ENCODE measurements at regions not wholly inside any gene's neighbourhood (a gene's known extent, or its start where the extent isn't known, plus 50 kb on each side); places are given as distances from the start of the nearest gene placed in this dataset.

GRCh38 chr4:60173103-60173502 is 1027.0 kb upstream of the ADGRL3 start:
- TF ChIP-seq CTCF (IDR thresholded peaks at IDR 0.05) (no peak), EP300 (IDR thresholded peaks at IDR 0.05) (no peak)
